AG09319 (cell line): ENCODE measurements at regions not wholly inside any gene's neighbourhood (a gene's known extent, or its start where the extent isn't known, plus 50 kb on each side); places are given as distances from the start of the nearest gene placed in this dataset.

Experiments
- DNase-seq: peaks from one replicate; pipeline ENCODE4 v3.0.0-alpha.2; 2010; ENCODE audit warnings: low read depth; ENCODE audit errors: extremely low read depth
- CTCF ChIP-seq: IDR thresholded peaks from 2 replicates; pipeline ENCODE4 v1.5.1; 2011; ENCODE audit warnings: low read depth, mild to moderate bottlenecking, inconsistent platforms, low read length, moderate library complexity

GRCh38 chr1:208825300-208825699, 581.1 kb upstream of the PLXNA2 start:
- no peak for TF ChIP-seq CTCF
- no peak for DNase-seq

- no peak for TF ChIP-seq CTCF
- DNase-seq, result no peak
Observed at GRCh38 chr1:208829595-208829994, 585.4 kb upstream of the PLXNA2 start.

GRCh38 chr1:208834381-208835096, 590.4 kb upstream of the PLXNA2 start:
- DNase-seq, result no peak
- no peak for TF ChIP-seq CTCF

GRCh38 chr1:208835097-208835463, 590.9 kb upstream of the PLXNA2 start:
- TF ChIP-seq CTCF, result no peak
- no peak for DNase-seq

GRCh38 chr1:208835781-208836180, 591.6 kb upstream of the PLXNA2 start:
- no peak for DNase-seq
- TF ChIP-seq CTCF, result no peak

- no peak for DNase-seq
Observed at GRCh38 chr1:208837242-208837641, 593.1 kb upstream of the PLXNA2 start.

GRCh38 chr1:208841436-208841835, 597.3 kb upstream of the PLXNA2 start:
- no peak for TF ChIP-seq CTCF
- DNase-seq, result no peak

More at GRCh38 chr1:208837242-208837641, 593.1 kb upstream of the PLXNA2 start:
- TF ChIP-seq CTCF, result no peak
